Activated CD8-positive, alpha-beta T cell treated with anti-CD3 and anti-CD28 coated beads, Interleukin-2, amount 10 ng/mL, durations not matched to agents 7 days and 5 days (primary cell): ENCODE measurements at regions not wholly inside any gene's neighbourhood (a gene's known extent, or its start where the extent isn't known, plus 50 kb on each side); places are given as distances from the start of the nearest gene placed in this dataset.

Experiments
- ATAC-seq: fragments of 150-1000 bp; cut with Tn5 transposase; one replicate; pipeline ENCODE4 v1.10.0; 2021; ENCODE audit warnings: moderate library complexity
- CTCF ChIA-PET: fragments of 350-600 bp; sonication (Branson Sonifier 250); formaldehyde crosslinking; loops from one replicate; lab custom pipeline; 2021; ENCODE audit warnings: antibody characterized with exemption; lab: Charles Lee
- POLR2A ChIA-PET: fragments of 350-600 bp; sonication (Branson Sonifier 250); formaldehyde crosslinking; loops from one replicate; lab custom pipeline; 2021; ENCODE audit warnings: antibody characterized with exemption; lab: Charles Lee
- DNase-seq: peaks from one replicate; pipeline ENCODE4 v3.0.0-alpha.2; 2020
- H3K27ac Mint-ChIP-seq: one replicate; pipeline ENCODE4 v1.8.0; 2021; ENCODE audit warnings: mild to moderate bottlenecking, mixed read lengths
- H3K27me3 Mint-ChIP-seq: one replicate; pipeline ENCODE4 v1.8.0; 2021; ENCODE audit warnings: low read depth, mixed read lengths
- H3K36me3 Mint-ChIP-seq: one replicate; pipeline ENCODE4 v1.8.0; 2021; ENCODE audit warnings: low read depth, mixed read lengths
- H3K4me1 Mint-ChIP-seq: one replicate; pipeline ENCODE4 v1.8.0; 2021; ENCODE audit warnings: low read depth, mixed read lengths
- H3K4me3 Mint-ChIP-seq: one replicate; pipeline ENCODE4 v1.8.0; 2021; ENCODE audit warnings: mild to moderate bottlenecking, mixed read lengths
- H3K9me3 Mint-ChIP-seq: one replicate; pipeline ENCODE4 v1.8.0; 2022; ENCODE audit warnings: mixed read lengths; ENCODE audit not compliant: insufficient read depth

GRCh38 chr2:53530126-53530525 lies 237.5 kb upstream of the CHAC2 start:
- H3K9me3 Mint-ChIP-seq = no peaks in the 10 kb centered on the region
- H3K36me3 Mint-ChIP-seq = no peaks in the 10 kb centered on the region
- H3K27ac Mint-ChIP-seq = no peak overlapping the region
- ATAC-seq (no peak), DNase-seq (no peak)
- no peaks in the 10 kb centered on the region for H3K27me3 Mint-ChIP-seq
- H3K4me3 Mint-ChIP-seq = no peak overlapping the region
- POLR2A ChIA-PET = no interaction called here
- CTCF ChIA-PET = no interaction called here
- H3K4me1 Mint-ChIP-seq = no peaks in the 10 kb centered on the region

GRCh38 chr2:53527056-53527455 lies 240.5 kb upstream of the CHAC2 start:
- DNase-seq (no peak), ATAC-seq (no peak)
- Mint-ChIP-seq H3K27me3 (no peaks in the 10 kb centered on the region), H3K36me3 (no peaks in the 10 kb centered on the region), H3K9me3 (no peaks in the 10 kb centered on the region), H3K4me3 (no peak overlapping the region), H3K4me1 (no peaks in the 10 kb centered on the region), H3K27ac (no peak overlapping the region)
- CTCF ChIA-PET = no interaction called here
- POLR2A ChIA-PET = no interaction called here

- Mint-ChIP-seq H3K27me3 (no peaks in the 10 kb centered on the region), H3K36me3 (no peaks in the 10 kb centered on the region), H3K4me1 (no peaks in the 10 kb centered on the region), H3K4me3 (no peak overlapping the region), H3K27ac (no peak overlapping the region), H3K9me3 (no peaks in the 10 kb centered on the region)
- DNase-seq = no peak
- CTCF ChIA-PET = no interaction called here
- POLR2A ChIA-PET = no interaction called here
- ATAC-seq = no peak
Observed at GRCh38 chr2:53519918-53520841, 247.4 kb upstream of the CHAC2 start.

DNA sequence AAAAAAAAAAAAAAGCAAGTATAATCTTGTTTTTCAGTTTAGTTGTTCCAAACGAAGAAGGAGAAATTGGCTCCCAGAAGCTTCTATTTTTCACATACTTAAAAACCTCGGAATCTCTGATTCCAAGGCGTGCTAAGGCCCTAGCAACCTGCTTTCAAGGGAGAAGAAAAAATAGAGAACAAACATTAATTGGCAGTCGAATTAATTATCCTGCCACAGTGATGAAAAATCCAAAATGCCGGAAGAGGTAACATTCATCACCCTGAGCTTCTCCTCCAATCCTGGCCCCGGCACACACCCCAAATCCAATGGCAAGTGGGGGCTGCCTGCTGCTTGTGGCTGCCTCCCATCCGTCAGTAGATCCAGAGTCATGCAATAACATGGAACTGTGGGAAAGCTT lies 250.2 kb upstream of the CHAC2 start:
- Mint-ChIP-seq H3K27ac (no peak overlapping the region), H3K36me3 (no peaks in the 10 kb centered on the region), H3K27me3 (no peaks in the 10 kb centered on the region), H3K4me3 (no peak overlapping the region), H3K9me3 (no peaks in the 10 kb centered on the region), H3K4me1 (no peaks in the 10 kb centered on the region)
- ATAC-seq = no peak
- ChIA-PET POLR2A (no interaction called here), CTCF (no interaction called here)
- DNase-seq = no peak

DNA sequence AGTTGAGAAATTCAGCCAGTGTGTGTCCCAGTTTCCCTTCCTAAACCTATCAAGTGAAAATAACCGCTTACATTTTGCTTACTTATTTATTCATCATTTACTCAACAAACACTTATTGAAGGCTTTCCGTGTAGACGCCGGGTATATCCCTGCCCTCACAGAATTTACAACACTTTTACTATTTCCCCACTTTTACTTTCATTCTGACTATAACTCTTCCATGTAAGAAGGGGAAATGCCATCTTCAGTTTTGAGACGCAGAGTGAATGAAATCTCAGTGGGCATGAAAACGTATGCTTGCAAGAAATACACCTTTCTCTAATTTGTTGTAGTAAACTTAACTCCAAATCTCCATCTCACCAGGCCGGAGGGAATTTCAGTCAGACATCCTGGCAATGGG lies 251.0 kb upstream of the CHAC2 start:
- no peak overlapping the region for H3K27ac Mint-ChIP-seq
- no peaks in the 10 kb centered on the region for H3K27me3 Mint-ChIP-seq
- H3K36me3 Mint-ChIP-seq = no peaks in the 10 kb centered on the region
- ATAC-seq = no peak
- ChIA-PET POLR2A (no interaction called here), CTCF (no interaction called here)
- H3K9me3 Mint-ChIP-seq = no peaks in the 10 kb centered on the region
- H3K4me3 Mint-ChIP-seq = no peak overlapping the region
- H3K4me1 Mint-ChIP-seq = no peaks in the 10 kb centered on the region
- DNase-seq = no peak

DNA sequence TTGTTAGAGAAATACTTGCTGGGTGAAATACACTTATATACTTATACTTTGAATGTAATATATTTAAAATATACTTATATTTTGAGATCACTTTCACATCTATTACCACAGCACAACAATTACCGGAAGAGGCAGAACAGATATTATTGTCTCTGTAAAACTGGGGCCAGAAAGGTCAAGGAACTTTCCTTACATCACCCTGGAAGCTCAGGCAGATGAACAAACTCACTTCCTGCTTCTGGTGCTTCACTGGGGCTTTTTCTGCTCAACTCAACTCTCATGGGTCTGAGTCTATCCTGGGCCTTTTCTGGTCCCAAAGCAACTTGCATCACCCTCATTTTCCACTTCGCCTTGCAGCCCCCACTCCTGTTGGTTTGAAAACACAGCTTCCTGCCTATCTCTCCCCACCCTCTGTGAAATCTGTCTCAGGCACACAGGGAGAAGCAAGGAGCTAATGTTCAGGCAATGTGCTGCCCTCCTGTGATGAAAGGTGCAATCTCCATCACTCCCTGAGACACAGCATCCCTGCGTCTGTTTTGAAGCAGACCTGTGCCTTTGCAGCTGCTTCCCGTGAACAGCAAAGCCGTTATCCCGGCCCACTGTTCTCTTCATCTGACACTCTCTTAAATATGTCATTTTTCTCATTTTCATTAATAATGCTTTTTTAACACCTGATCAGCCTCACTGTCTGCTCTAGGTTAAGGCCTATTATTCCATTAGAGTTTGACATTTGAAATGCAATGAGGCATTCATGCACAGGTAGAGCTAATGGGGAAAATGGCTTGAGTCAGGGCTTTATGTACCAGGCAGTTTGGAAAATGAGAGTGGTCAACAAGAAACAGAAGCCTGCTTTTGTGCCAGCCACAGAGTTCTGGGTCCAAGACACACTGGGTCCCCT lies 251.9 kb upstream of the CHAC2 start:
- H3K27me3 Mint-ChIP-seq = no peaks in the 10 kb centered on the region
- H3K4me3 Mint-ChIP-seq = no peak overlapping the region
- no peak for ATAC-seq
- ChIA-PET POLR2A (no interaction called here), CTCF (no interaction called here)
- no peaks in the 10 kb centered on the region for H3K4me1 Mint-ChIP-seq
- no peaks in the 10 kb centered on the region for H3K9me3 Mint-ChIP-seq
- H3K27ac Mint-ChIP-seq = no peak overlapping the region
- no peaks in the 10 kb centered on the region for H3K36me3 Mint-ChIP-seq
- DNase-seq = no peak

DNA sequence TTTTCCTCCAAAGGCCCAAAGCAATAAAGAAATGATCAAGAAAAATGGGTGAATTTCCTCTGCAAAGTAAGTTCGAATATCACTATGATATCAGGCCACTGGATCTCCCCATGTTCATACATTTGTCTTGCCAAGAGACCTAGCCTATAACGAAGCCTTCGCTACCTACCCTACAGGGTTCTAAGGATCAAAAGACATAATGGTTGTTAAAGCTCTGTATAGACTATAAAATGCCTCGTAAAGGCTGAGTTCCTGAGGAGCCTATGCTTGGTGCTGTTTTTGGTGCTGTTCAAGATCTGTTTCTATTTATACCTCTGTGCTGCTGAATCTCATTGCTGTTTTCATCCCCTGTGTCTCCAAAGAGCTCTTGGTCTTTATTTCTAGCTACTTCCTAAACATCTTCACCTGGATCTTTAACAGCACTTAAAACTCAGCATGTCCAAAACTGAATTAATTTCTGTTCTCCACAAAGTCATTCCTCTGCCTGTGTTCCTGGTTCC lies 254.4 kb upstream of the CHAC2 start:
- ATAC-seq (no peak), DNase-seq (no peak)
- ChIA-PET CTCF (no interaction called here), POLR2A (no interaction called here)
- H3K36me3 Mint-ChIP-seq = no peaks in the 10 kb centered on the region
- no peaks in the 10 kb centered on the region for H3K4me1 Mint-ChIP-seq
- no peak overlapping the region for H3K27ac Mint-ChIP-seq
- H3K9me3 Mint-ChIP-seq = no peaks in the 10 kb centered on the region
- no peak overlapping the region for H3K4me3 Mint-ChIP-seq
- no peaks in the 10 kb centered on the region for H3K27me3 Mint-ChIP-seq

GRCh38 chr2:53512071-53512826 lies 255.4 kb upstream of the CHAC2 start:
- H3K9me3 Mint-ChIP-seq = no peaks in the 10 kb centered on the region
- no peaks in the 10 kb centered on the region for H3K36me3 Mint-ChIP-seq
- H3K4me1 Mint-ChIP-seq = no peaks in the 10 kb centered on the region
- H3K4me3 Mint-ChIP-seq = no peak overlapping the region
- no peaks in the 10 kb centered on the region for H3K27me3 Mint-ChIP-seq
- DNase-seq (no peak), ATAC-seq (no peak)
- CTCF ChIA-PET = no interaction called here
- POLR2A ChIA-PET = no interaction called here
- H3K27ac Mint-ChIP-seq = no peak overlapping the region

DNA sequence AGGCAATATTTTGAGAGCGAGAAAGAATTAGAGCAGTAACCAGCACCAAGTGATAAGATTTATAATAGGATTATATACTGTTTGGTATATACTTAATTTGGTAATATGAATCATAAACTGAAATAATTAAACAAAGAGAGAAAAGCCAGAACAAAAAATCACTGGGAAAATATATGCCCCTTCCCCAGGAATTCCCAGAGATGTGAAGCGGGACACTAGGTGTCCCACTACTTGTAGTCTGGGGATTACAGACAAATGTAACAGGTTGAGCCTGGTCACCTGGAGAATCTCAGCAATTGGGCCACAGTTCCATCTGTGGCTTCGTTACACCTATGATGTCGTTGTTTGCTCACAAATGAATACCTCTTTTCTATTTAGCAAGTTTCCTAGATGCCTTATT lies 256.1 kb upstream of the CHAC2 start:
- H3K4me1 Mint-ChIP-seq = no peaks in the 10 kb centered on the region
- ChIA-PET CTCF (no interaction called here), POLR2A (no interaction called here)
- H3K4me3 Mint-ChIP-seq = no peak overlapping the region
- H3K9me3 Mint-ChIP-seq = no peaks in the 10 kb centered on the region
- no peak for ATAC-seq
- H3K27me3 Mint-ChIP-seq = no peaks in the 10 kb centered on the region
- no peak for DNase-seq
- no peaks in the 10 kb centered on the region for H3K36me3 Mint-ChIP-seq
- H3K27ac Mint-ChIP-seq = no peak overlapping the region

DNA sequence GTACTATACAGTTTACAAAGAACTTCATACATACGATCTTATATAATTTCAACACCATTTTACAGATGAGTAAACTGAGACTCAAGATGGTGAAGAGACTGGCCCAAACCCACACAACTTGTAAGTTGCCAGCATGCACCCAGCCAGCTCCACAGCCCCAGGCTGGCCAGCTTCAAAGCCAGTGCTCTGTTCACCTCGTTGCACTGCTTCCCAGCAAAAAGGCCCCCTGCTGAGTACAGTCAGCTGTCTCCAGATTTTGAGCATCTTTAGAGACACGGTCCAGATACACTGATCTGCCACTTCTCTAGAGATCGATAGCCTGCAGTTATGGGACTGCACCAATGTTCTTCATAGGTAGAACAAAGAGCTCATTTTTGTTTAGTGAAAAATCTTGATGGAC lies 257.2 kb upstream of the CHAC2 start:
- ChIA-PET CTCF (no interaction called here), POLR2A (no interaction called here)
- no peak overlapping the region for H3K27ac Mint-ChIP-seq
- H3K4me1 Mint-ChIP-seq = no peaks in the 10 kb centered on the region
- no peak for DNase-seq
- H3K36me3 Mint-ChIP-seq = no peaks in the 10 kb centered on the region
- no peak for ATAC-seq
- H3K27me3 Mint-ChIP-seq = no peaks in the 10 kb centered on the region
- no peaks in the 10 kb centered on the region for H3K9me3 Mint-ChIP-seq
- H3K4me3 Mint-ChIP-seq = no peak overlapping the region

- H3K9me3 Mint-ChIP-seq = no peaks in the 10 kb centered on the region
- no peak overlapping the region for H3K4me3 Mint-ChIP-seq
- H3K27ac Mint-ChIP-seq = no peak overlapping the region
- H3K4me1 Mint-ChIP-seq = no peaks in the 10 kb centered on the region
- CTCF ChIA-PET = no interaction called here
- ATAC-seq (no peak), DNase-seq (no peak)
- H3K27me3 Mint-ChIP-seq = no peaks in the 10 kb centered on the region
- POLR2A ChIA-PET = no interaction called here
- H3K36me3 Mint-ChIP-seq = no peaks in the 10 kb centered on the region
Observed at GRCh38 chr2:53509831-53510388, 257.7 kb upstream of the CHAC2 start.
